IMR-90 (cell line): ENCODE measurements at regions not wholly inside any gene's neighbourhood (a gene's known extent, or its start where the extent isn't known, plus 50 kb on each side); places are given as distances from the start of the nearest gene placed in this dataset.

ENCODE experiments used
- ATAC-seq: fragments of 200-7000 bp; cut with Tn5 transposase; 2 replicates; pipeline ENCODE4 v1.9.1; 2020; ENCODE audit warnings: low read depth, mild to moderate bottlenecking, moderate library complexity
- BruUV-seq: library from RNA; stranded (reverse); fragments of 400-500 nt; replicated peaks from 2 replicates; lab custom pipeline; 2021; lab: Mats Ljungman, UMichigan
- CTCF ChIA-PET: fragments of 300-600 bp; formaldehyde crosslinking; extraction: SDS; loops from one replicate; lab custom pipeline; 2021; ENCODE audit warnings: antibody characterized with exemption; lab: Yijun Ruan, JAX
- POLR2A ChIA-PET: fragments of 300-600 bp; sonication (Branson Sonifier 250); formaldehyde crosslinking; loops from one replicate; lab custom pipeline; 2022; ENCODE audit warnings: antibody characterized with exemption; ENCODE audit not compliant: unreplicated experiment; lab: Charles Lee
- DNase-seq: peaks from one replicate; pipeline ENCODE4 v3.0.0; 2013
- H2AFZ ChIP-seq: replicated peaks from 2 replicates; pipeline ENCODE3; 2013; ENCODE audit warnings: low read length, mild to moderate bottlenecking; ENCODE audit not compliant: poor library complexity
- H2AK5ac ChIP-seq: 2 replicates; pipeline ENCODE4 v1.6.1; 2013; ENCODE audit warnings: low read depth, low read length, inconsistent platforms
- H2AK9ac ChIP-seq: replicated peaks from 2 replicates; pipeline ENCODE3; 2013; ENCODE audit warnings: mild to moderate bottlenecking, low read depth, low read length, moderate library complexity; ENCODE audit not compliant: poor library complexity
- H2BK120ac ChIP-seq: 2 replicates; pipeline ENCODE4 v1.6.1; 2013; ENCODE audit warnings: low read depth, low read length, inconsistent platforms
- H2BK15ac ChIP-seq: 3 replicates; pipeline ENCODE4 v1.6.1; 2013; ENCODE audit warnings: low read depth, low read length, inconsistent platforms
- H2BK20ac ChIP-seq: 2 replicates; pipeline ENCODE4 v1.6.1; 2013; ENCODE audit warnings: low read depth, mild to moderate bottlenecking, inconsistent platforms, low read length, moderate library complexity
- H2BK5ac ChIP-seq: 2 replicates; pipeline ENCODE4 v1.6.1; 2013; ENCODE audit warnings: mild to moderate bottlenecking, low read depth, low read length, inconsistent platforms; ENCODE audit not compliant: poor library complexity, severe bottlenecking
- H3K14ac ChIP-seq: replicated peaks from 2 replicates; pipeline ENCODE4 v1.6.1; 2013; ENCODE audit warnings: low read depth, low read length, inconsistent platforms
- H3K18ac ChIP-seq: 2 replicates; pipeline ENCODE4 v1.6.1; 2013; ENCODE audit warnings: low read depth, low read length, control low read depth
- H3K23ac ChIP-seq: 2 replicates; pipeline ENCODE4 v1.6.1; 2013; ENCODE audit warnings: low read depth, low read length, inconsistent platforms
- H3K27ac ChIP-seq: 2 replicates; pipeline ENCODE4 v1.5.1; 2013; ENCODE audit warnings: mild to moderate bottlenecking, control low read depth, low read length; ENCODE audit not compliant: insufficient read depth
- H3K27me3 ChIP-seq: 2 replicates; pipeline ENCODE4 v1.6.1; 2013; ENCODE audit warnings: low read length; ENCODE audit not compliant: control insufficient read depth, insufficient read depth
- H3K36me3 ChIP-seq: 2 replicates; pipeline ENCODE4 v1.6.1; 2013; ENCODE audit warnings: low read length, mixed read lengths; ENCODE audit not compliant: control insufficient read depth, insufficient read depth
- H3K4ac ChIP-seq: 2 replicates; pipeline ENCODE4 v1.6.1; 2013; ENCODE audit warnings: low read depth, low read length, inconsistent platforms
- H3K4me1 ChIP-seq: 2 replicates; pipeline ENCODE4 v1.6.1; 2013; ENCODE audit warnings: low read length, mixed read lengths; ENCODE audit not compliant: control insufficient read depth, insufficient read depth
- H3K4me2 ChIP-seq: 2 replicates; pipeline ENCODE4 v1.6.1; 2013; ENCODE audit warnings: low read depth, mild to moderate bottlenecking, control low read depth, low read length, moderate library complexity
- H3K4me3 ChIP-seq: 2 replicates; pipeline ENCODE4 v1.5.1; 2013; ENCODE audit warnings: low read depth, mild to moderate bottlenecking, control low read depth, low read length, moderate library complexity; ENCODE audit not compliant: insufficient read depth
- H3K56ac ChIP-seq: 2 replicates; pipeline ENCODE4 v1.6.1; 2013; ENCODE audit warnings: low read length, inconsistent platforms; ENCODE audit not compliant: insufficient read depth; ENCODE audit errors: extremely low read depth
- H3K79me1 ChIP-seq, 2 experiments: 2 replicates each; pipeline ENCODE4 v1.6.1; 2013; ENCODE audit warnings: low read length in 2 of 2, inconsistent platforms in 1 of 2, low read depth in 1 of 2
- H3K9ac ChIP-seq: 2 replicates; pipeline ENCODE4 v1.6.1; 2013; ENCODE audit warnings: low read depth, low read length, control low read depth
- H3K9me1 ChIP-seq: 2 replicates; pipeline ENCODE4 v1.6.1; 2013; ENCODE audit warnings: low read length, inconsistent platforms; ENCODE audit not compliant: insufficient read depth
- H3K9me3 ChIP-seq: 2 replicates; pipeline ENCODE4 v1.6.1; 2013; ENCODE audit warnings: low read length; ENCODE audit not compliant: control insufficient read depth, insufficient read depth
- H4K20me1 ChIP-seq: 2 replicates; pipeline ENCODE4 v1.6.1; 2013; ENCODE audit warnings: low read length, inconsistent platforms; ENCODE audit not compliant: insufficient read depth
- H4K5ac ChIP-seq: 2 replicates; pipeline ENCODE4 v1.6.1; 2013; ENCODE audit warnings: mild to moderate bottlenecking, low read depth, low read length, control low read depth
- H4K8ac ChIP-seq, 2 experiments: 2 replicates each; pipeline ENCODE4 v1.6.1; 2013; ENCODE audit warnings: low read depth in 2 of 2, low read length in 2 of 2, control low read depth in 1 of 2, inconsistent platforms in 1 of 2
- H4K91ac ChIP-seq: 2 replicates; pipeline ENCODE4 v1.6.1; 2013; ENCODE audit warnings: low read depth, low read length, inconsistent platforms; ENCODE audit not compliant: insufficient read depth
- BHLHE40 ChIP-seq: fragments of 150-350 bp; IDR thresholded peaks from 2 replicates; pipeline ENCODE4 v1.6.1; 2016; ENCODE audit warnings: mild to moderate bottlenecking, low read depth, low read length
- CEBPB ChIP-seq: IDR thresholded peaks from 2 replicates; pipeline ENCODE4 v1.6.1; 2012; ENCODE audit warnings: low read depth, low read length, improper control_type of control experiment
- CHD1 ChIP-seq: IDR thresholded peaks from 2 replicates; pipeline ENCODE4 v1.6.1; 2012; ENCODE audit warnings: low read depth, low read length, improper control_type of control experiment
- CTCF ChIP-seq: conservative IDR thresholded peaks from 2 replicates; pipeline ENCODE4 v1.5.1; 2012; ENCODE audit warnings: mild to moderate bottlenecking, low read depth, low read length, improper control_type of control experiment
- FOS ChIP-seq: fragments of 150-350 bp; IDR thresholded peaks from 2 replicates; pipeline ENCODE4 v1.6.1; 2016; ENCODE audit warnings: low read depth, low read length
- MAFK ChIP-seq: IDR thresholded peaks from 2 replicates; pipeline ENCODE4 v1.6.1; 2012; ENCODE audit warnings: low read depth, low read length, improper control_type of control experiment
- MAZ ChIP-seq: IDR thresholded peaks from 2 replicates; pipeline ENCODE4 v1.6.1; 2012; ENCODE audit warnings: low read depth, mild to moderate bottlenecking, low read length, improper control_type of control experiment, moderate library complexity, borderline replicate concordance
- MXI1 ChIP-seq: IDR thresholded peaks from 2 replicates; pipeline ENCODE4 v1.6.1; 2012; ENCODE audit warnings: low read depth, mild to moderate bottlenecking, low read length, moderate library complexity, borderline replicate concordance
- NFE2L2 ChIP-seq: fragments of 150-350 bp; IDR thresholded peaks from 2 replicates; pipeline ENCODE4 v1.6.1; 2016; ENCODE audit warnings: low read depth, mild to moderate bottlenecking, low read length
- POLR2A ChIP-seq: IDR thresholded peaks from 2 replicates; pipeline ENCODE4 v1.6.1; 2012; ENCODE audit warnings: mild to moderate bottlenecking, low read depth, low read length
- RAD21 ChIP-seq: IDR thresholded peaks from 2 replicates; pipeline ENCODE4 v1.6.1; 2012; ENCODE audit warnings: low read length, improper control_type of control experiment
- RCOR1 ChIP-seq: IDR thresholded peaks from 2 replicates; pipeline ENCODE4 v1.6.1; 2012; ENCODE audit warnings: mild to moderate bottlenecking, low read length, improper control_type of control experiment; ENCODE audit not compliant: insufficient replicate concordance
- RFX5 ChIP-seq: IDR thresholded peaks from 2 replicates; pipeline ENCODE4 v1.8.0; 2012; ENCODE audit warnings: low read depth, mild to moderate bottlenecking, low read length, moderate library complexity
- WGBS, 2 experiments: methylation state at CpG; one replicate each; pipeline versions ENCODE4 v1.1.5 to v1.1.7; 2013; ENCODE audit warnings: missing lambda C conversion rate in 2 of 2; ENCODE audit not compliant: insufficient read length in 1 of 2; ENCODE audit errors: extremely low coverage in 2 of 2; 5-methylcytosine and 5-hydroxymethylcytosine counted together
- dilution Hi-C: fragments of 300-500 bp; cut with HindIII; formaldehyde crosslinking; loops from one replicate; pipeline ENCODE4 v1.14.3; 2018; ENCODE audit warnings: low sequenced_read_pairs; ENCODE audit not compliant: unreplicated experiment
- in situ Hi-C: fragments of 300-500 bp; cut with MboI; formaldehyde crosslinking; loops from 3 replicates; pipeline ENCODE4 v1.14.3; 2019; ENCODE audit warnings: low sequenced_read_pairs, inconsistent platforms, mixed read lengths
- intact Hi-C: fragments of 100-400 bp; cut with micrococcal nuclease; formaldehyde crosslinking; loops from 2 replicates; pipeline ENCODE4 v1.10.0; 2022
- TF ChIP-seq, protein P1 (sequence below): fragments of 150-350 bp; IDR thresholded peaks from 2 replicates; pipeline ENCODE4 v1.6.1; 2017; ENCODE audit warnings: mild to moderate bottlenecking, antibody characterized with exemption, low read length, low read depth

DNA sequence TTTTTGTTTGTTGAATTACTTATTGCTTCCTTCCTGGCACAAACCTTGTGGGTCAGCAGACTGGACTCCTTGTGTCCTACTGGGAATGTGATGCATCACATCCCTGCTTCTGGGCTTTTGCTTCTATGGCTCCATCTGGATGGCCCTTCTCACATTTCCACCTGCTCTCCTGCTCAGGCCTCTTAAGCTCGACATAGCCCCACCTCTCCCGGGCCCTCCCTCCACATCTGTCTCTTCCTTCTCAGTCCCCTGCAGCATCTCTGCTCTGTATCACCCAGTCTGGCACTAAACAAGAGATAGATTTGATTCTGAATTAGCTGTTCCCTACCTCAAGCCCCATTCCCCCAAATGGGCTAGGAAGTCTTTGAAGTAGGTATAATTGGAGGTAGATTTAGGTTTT, 356.8 kb downstream of the DHX35 start:
- Histone ChIP-seq H3K4me1 (no peaks in the 10 kb centered on the region), H3K27me3 (no peaks in the 10 kb centered on the region), H3K36me3 (no peaks in the 10 kb centered on the region), H3K14ac (no peak overlapping the region), H2BK120ac (no peak overlapping the region), H3K56ac (no peak overlapping the region), H3K4ac (no peak overlapping the region), H2BK20ac (no peak overlapping the region), H2AK5ac (no peak overlapping the region), H3K79me1 (no peaks in the 10 kb centered on the region), H3K9ac (no peak overlapping the region), H2AK9ac (no peak overlapping the region), H3K27ac (no peak overlapping the region), H4K20me1 (no peaks in the 10 kb centered on the region), H3K9me1 (no peaks in the 10 kb centered on the region), H2AFZ (no peak overlapping the region), H4K8ac (no peak overlapping the region), H4K5ac (no peak overlapping the region), H3K23ac (no peak overlapping the region), H4K91ac (no peak overlapping the region), H3K4me2 (no peak overlapping the region), H2BK15ac (no peak overlapping the region), H3K9me3 (no peaks in the 10 kb centered on the region), H3K18ac (no peak overlapping the region), H3K4me3 (no peak overlapping the region), H2BK5ac (no peak overlapping the region)
- WGBS, 2 experiments = no CpG with 5 or more reads among the region's 2 CpGs
- POLR2A ChIA-PET = no interaction called here
- ATAC-seq = no peak
- intact Hi-C loops = no loop called here
- dilution Hi-C loops = no loop called here
- no TSS peak for BruUV-seq
- DNase-seq = no peak
- in situ Hi-C loops = no loop called here
- CTCF ChIA-PET = no interaction called here
- no peak for TF ChIP-seq RCOR1
- TF ChIP-seq NFE2L2 = no peak
- no peak for TF ChIP-seq MAZ
- no peak for TF ChIP-seq CEBPB
- TF ChIP-seq, protein P1, sequence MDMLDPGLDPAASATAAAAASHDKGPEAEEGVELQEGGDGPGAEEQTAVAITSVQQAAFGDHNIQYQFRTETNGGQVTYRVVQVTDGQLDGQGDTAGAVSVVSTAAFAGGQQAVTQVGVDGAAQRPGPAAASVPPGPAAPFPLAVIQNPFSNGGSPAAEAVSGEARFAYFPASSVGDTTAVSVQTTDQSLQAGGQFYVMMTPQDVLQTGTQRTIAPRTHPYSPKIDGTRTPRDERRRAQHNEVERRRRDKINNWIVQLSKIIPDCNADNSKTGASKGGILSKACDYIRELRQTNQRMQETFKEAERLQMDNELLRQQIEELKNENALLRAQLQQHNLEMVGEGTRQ = no peak
- TF ChIP-seq RFX5 = no peak
- no peak for TF ChIP-seq POLR2A
- TF ChIP-seq MAFK = no peak
- TF ChIP-seq FOS = no peak
- no peak for TF ChIP-seq CTCF
- TF ChIP-seq BHLHE40 = no peak
- no peak for TF ChIP-seq CHD1
- no peak for TF ChIP-seq MXI1
- TF ChIP-seq RAD21 = no peak
